GM19463 (cell line): ENCODE measurements at regions not wholly inside any gene's neighbourhood (a gene's known extent, or its start where the extent isn't known, plus 50 kb on each side); places are given as distances from the start of the nearest gene placed in this dataset.

ENCODE experiments used
- ATAC-seq: cut with Tn5 transposase; IDR thresholded peaks from one replicate; pipeline ENCODE4 v1.9.1; 2021; ENCODE audit warnings: mild to moderate bottlenecking, moderate library complexity; ENCODE audit not compliant: unreplicated experiment

- no peak for ATAC-seq
Observed at GRCh38 chr4:20575486-20575885, 124.8 kb upstream of the PACRGL start.

- no peak for ATAC-seq
Observed at GRCh38 chr4:20576861-20577260, 123.4 kb upstream of the PACRGL start.

GRCh38 chr4:20577702-20578101 lies 122.6 kb upstream of the PACRGL start:
- no peak for ATAC-seq

GRCh38 chr4:20580907-20581306 lies 119.4 kb upstream of the PACRGL start:
- no peak for ATAC-seq

GRCh38 chr4:20589436-20589835 lies 110.8 kb upstream of the PACRGL start:
- no peak for ATAC-seq

- no peak for ATAC-seq
Observed at GRCh38 chr4:20590849-20591248, 109.4 kb upstream of the PACRGL start.

GRCh38 chr4:20591571-20591970 lies 108.7 kb upstream of the PACRGL start:
- ATAC-seq: no peak

GRCh38 chr4:20592013-20592412 lies 108.2 kb upstream of the PACRGL start:
- no peak for ATAC-seq

GRCh38 chr4:20592663-20593062 lies 107.6 kb upstream of the PACRGL start:
- no peak for ATAC-seq

- ATAC-seq: no peak
Observed at GRCh38 chr4:20598626-20599025, 101.6 kb upstream of the PACRGL start.

- no peak for ATAC-seq
Observed at GRCh38 chr4:20603671-20604313, 96.5 kb upstream of the PACRGL start.

- ATAC-seq: no peak
Observed at GRCh38 chr4:20612313-20612712, 87.9 kb upstream of the PACRGL start.

- no peak for ATAC-seq
Observed at GRCh38 chr4:20614816-20615215, 85.4 kb upstream of the PACRGL start.

- ATAC-seq: no peak
Observed at GRCh38 chr4:20615486-20616260, 84.6 kb upstream of the PACRGL start.

- no peak for ATAC-seq
Observed at GRCh38 chr4:20616313-20616712, 83.9 kb upstream of the PACRGL start.

GRCh38 chr4:20616848-20617247 lies 83.4 kb upstream of the PACRGL start:
- no peak for ATAC-seq

- no peak for ATAC-seq
Observed at GRCh38 chr4:20617678-20618396, 82.4 kb upstream of the PACRGL start.

GRCh38 chr4:20618731-20619130 lies 81.5 kb upstream of the PACRGL start:
- no peak for ATAC-seq

GRCh38 chr4:20621476-20621875 lies 78.8 kb upstream of the PACRGL start:
- no peak for ATAC-seq

- ATAC-seq: no peak
Observed at GRCh38 chr4:20622701-20623100, 77.6 kb upstream of the PACRGL start.

- ATAC-seq: no peak
Observed at GRCh38 chr4:20623939-20624338, 76.3 kb upstream of the PACRGL start.

GRCh38 chr4:20624793-20625374 lies 75.4 kb upstream of the PACRGL start:
- ATAC-seq: no peak
